ENCODE measurements at regions not wholly inside any gene's neighbourhood (a gene's known extent, or its start where the extent isn't known, plus 50 kb on each side); places are given as distances from the start of the nearest gene placed in this dataset.

DNA sequence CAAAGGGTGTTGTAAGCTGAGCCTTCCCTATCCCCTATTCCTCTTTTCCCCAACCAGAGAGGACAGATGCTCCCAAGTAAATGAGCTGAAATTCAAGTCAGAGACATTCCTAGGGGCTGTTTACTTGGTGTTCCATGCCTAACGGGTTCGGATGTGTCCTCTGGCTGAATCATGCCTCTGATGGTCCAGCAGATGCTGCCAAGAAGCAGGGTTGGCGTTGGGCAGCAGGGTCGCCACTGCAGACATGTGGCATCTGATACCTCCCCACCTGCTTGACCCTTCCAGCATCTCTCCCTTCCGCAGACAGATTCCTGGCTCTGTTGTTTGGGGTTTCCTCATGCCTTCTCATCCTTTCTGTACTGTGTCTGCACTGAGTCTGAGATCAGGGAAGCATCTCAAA lies 108.3 kb downstream of the HNRNPLL start:
- no peak for DNase-seq (ENCODE audit: low spot score)
- Histone ChIP-seq H2AFZ (ENCODE audit: low read length) (no peak overlapping the region), H3K36me3 (ENCODE audit: insufficient read depth, low read length) (no peaks in the 10 kb centered on the region), H3K4me2 (ENCODE audit: low read length) (no peak overlapping the region), H3K9me3 (ENCODE audit: low read length) (no peaks in the 10 kb centered on the region), H3K27ac (ENCODE audit: low read depth, low read length, poor library complexity, severe bottlenecking) (no peak overlapping the region), H3K79me2 (ENCODE audit: insufficient read depth, low read depth, low read length) (no peaks in the 10 kb centered on the region), H3K4me3 (ENCODE audit: low read depth, low read length, poor library complexity, severe bottlenecking) (no peak overlapping the region), H3K9me2 (ENCODE audit: insufficient read depth, low read length) (no peaks in the 10 kb centered on the region), H3K4me1 (ENCODE audit: insufficient read depth, low read length, poor library complexity, severe bottlenecking) (peaks cover 16% of the 10 kb centered on the region), H4K20me1 (ENCODE audit: insufficient read depth, low read length) (no peaks in the 10 kb centered on the region)
- intact Hi-C loops (cut with micrococcal nuclease; ENCODE audit: unreplicated experiment) = no loop called here
- ChIA-PET POLR2A (interaction anchor here (1.3 kb wide), 1 partner anchor 29 kb away, joined by 3 read pairs; no protein-coding TSS in a partner anchor), CTCF (ENCODE audit: unreplicated experiment) (no interaction called here)
- BruUV-seq (replicated peaks) = no TSS peak
- no peak for TF ChIP-seq EZH2phosphoT487 (IDR thresholded peaks at IDR 0.05; ENCODE audit: borderline replicate concordance, low read depth, low read length)
- TF ChIP-seq, protein P1, sequence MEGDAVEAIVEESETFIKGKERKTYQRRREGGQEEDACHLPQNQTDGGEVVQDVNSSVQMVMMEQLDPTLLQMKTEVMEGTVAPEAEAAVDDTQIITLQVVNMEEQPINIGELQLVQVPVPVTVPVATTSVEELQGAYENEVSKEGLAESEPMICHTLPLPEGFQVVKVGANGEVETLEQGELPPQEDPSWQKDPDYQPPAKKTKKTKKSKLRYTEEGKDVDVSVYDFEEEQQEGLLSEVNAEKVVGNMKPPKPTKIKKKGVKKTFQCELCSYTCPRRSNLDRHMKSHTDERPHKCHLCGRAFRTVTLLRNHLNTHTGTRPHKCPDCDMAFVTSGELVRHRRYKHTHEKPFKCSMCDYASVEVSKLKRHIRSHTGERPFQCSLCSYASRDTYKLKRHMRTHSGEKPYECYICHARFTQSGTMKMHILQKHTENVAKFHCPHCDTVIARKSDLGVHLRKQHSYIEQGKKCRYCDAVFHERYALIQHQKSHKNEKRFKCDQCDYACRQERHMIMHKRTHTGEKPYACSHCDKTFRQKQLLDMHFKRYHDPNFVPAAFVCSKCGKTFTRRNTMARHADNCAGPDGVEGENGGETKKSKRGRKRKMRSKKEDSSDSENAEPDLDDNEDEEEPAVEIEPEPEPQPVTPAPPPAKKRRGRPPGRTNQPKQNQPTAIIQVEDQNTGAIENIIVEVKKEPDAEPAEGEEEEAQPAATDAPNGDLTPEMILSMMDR (conservative IDR thresholded peaks at IDR 0.05; ENCODE audit: low read length) = no peak

DNA sequence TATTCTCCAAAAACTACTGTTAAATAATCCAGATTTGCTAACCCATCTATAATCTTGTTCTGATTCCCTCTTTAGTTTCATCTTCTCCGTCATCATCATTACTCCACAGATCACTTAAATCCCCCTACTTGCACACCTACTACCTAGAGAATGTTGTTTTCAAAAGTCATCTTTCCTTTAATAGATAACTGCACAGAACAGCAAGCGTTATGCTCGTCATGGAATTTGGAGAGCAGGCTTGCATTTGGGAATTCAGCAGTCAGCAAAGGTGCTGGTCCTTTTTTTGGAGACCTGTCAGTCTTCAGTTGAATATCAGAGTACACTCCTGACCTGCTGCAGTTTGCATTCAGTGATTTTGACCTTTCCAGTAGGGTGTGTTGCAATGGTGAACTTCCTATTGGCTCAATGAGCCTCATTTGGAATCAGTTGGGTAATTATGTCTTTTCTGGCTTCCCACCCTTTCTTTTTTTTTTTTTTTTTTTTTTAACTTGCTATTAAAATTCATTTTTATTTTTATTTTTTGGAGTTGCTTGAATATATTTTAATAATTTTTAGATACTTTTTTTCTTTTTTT lies 110.6 kb downstream of the HNRNPLL start:
- no TSS peak for BruUV-seq (replicated peaks)
- no peak overlapping the region for H2AFZ ChIP-seq (ENCODE audit: low read length)
- H3K4me2 ChIP-seq (ENCODE audit: low read length) = no peak overlapping the region
- no peaks in the 10 kb centered on the region for H4K20me1 ChIP-seq (ENCODE audit: insufficient read depth, low read length)
- ChIA-PET CTCF (ENCODE audit: unreplicated experiment) (no interaction called here), POLR2A (interaction anchor here (1.0 kb wide), 1 partner anchor 36 kb away, joined by 3 read pairs; no protein-coding TSS in a partner anchor)
- H3K4me1 ChIP-seq (ENCODE audit: insufficient read depth, low read length, poor library complexity, severe bottlenecking) = no peaks in the 10 kb centered on the region
- intact Hi-C loops (cut with micrococcal nuclease; ENCODE audit: unreplicated experiment) = no loop called here
- no peaks in the 10 kb centered on the region for H3K79me2 ChIP-seq (ENCODE audit: insufficient read depth, low read depth, low read length)
- no peaks in the 10 kb centered on the region for H3K9me3 ChIP-seq (ENCODE audit: low read length)
- H3K27ac ChIP-seq (ENCODE audit: low read depth, low read length, poor library complexity, severe bottlenecking) = no peak overlapping the region
- no peak for DNase-seq (ENCODE audit: low spot score)
- H3K9me2 ChIP-seq (ENCODE audit: insufficient read depth, low read length) = no peaks in the 10 kb centered on the region
- H3K4me3 ChIP-seq (ENCODE audit: low read depth, low read length, poor library complexity, severe bottlenecking) = no peak overlapping the region
- TF ChIP-seq EZH2phosphoT487 (IDR thresholded peaks at IDR 0.05; ENCODE audit: borderline replicate concordance, low read depth, low read length) = no peak
- TF ChIP-seq, protein P1 (conservative IDR thresholded peaks at IDR 0.05; ENCODE audit: low read length) = no peak
- no peaks in the 10 kb centered on the region for H3K36me3 ChIP-seq (ENCODE audit: insufficient read depth, low read length)

DNA sequence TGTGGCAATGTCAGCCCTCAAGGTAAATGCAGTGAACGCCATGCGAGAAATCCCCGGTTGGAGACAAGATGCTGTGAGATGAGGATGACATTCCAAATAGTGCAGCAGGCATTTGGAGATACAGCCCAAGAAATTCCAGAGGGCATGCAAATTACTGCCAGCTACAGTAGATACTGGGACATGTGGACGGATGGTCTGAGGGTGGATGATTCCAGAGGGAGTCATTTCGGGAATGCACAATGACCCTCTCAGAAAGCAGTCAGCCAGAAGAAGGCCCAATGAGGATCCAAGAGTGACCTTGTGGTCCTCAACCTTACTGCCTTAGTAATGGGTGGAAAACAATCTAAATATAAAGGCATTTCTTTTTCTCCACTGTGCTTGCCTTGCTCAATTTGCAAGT lies 111.3 kb downstream of the HNRNPLL start:
- ChIA-PET CTCF (ENCODE audit: unreplicated experiment) (no interaction called here), POLR2A (interaction anchor here (1.0 kb wide), 1 partner anchor 36 kb away, joined by 3 read pairs; no protein-coding TSS in a partner anchor)
- Histone ChIP-seq H3K4me3 (ENCODE audit: low read depth, low read length, poor library complexity, severe bottlenecking) (no peak overlapping the region), H3K4me1 (ENCODE audit: insufficient read depth, low read length, poor library complexity, severe bottlenecking) (no peaks in the 10 kb centered on the region), H2AFZ (ENCODE audit: low read length) (no peak overlapping the region), H3K27ac (ENCODE audit: low read depth, low read length, poor library complexity, severe bottlenecking) (no peak overlapping the region), H4K20me1 (ENCODE audit: insufficient read depth, low read length) (no peaks in the 10 kb centered on the region), H3K4me2 (ENCODE audit: low read length) (no peak overlapping the region), H3K36me3 (ENCODE audit: insufficient read depth, low read length) (no peaks in the 10 kb centered on the region), H3K79me2 (ENCODE audit: insufficient read depth, low read depth, low read length) (no peaks in the 10 kb centered on the region), H3K9me3 (ENCODE audit: low read length) (no peaks in the 10 kb centered on the region), H3K9me2 (ENCODE audit: insufficient read depth, low read length) (no peaks in the 10 kb centered on the region)
- intact Hi-C loops (cut with micrococcal nuclease; ENCODE audit: unreplicated experiment) = no loop called here
- no peak for TF ChIP-seq EZH2phosphoT487 (IDR thresholded peaks at IDR 0.05; ENCODE audit: borderline replicate concordance, low read depth, low read length)
- TF ChIP-seq, protein P1 (conservative IDR thresholded peaks at IDR 0.05; ENCODE audit: low read length) = no peak
- no peak for DNase-seq (ENCODE audit: low spot score)
- no TSS peak for BruUV-seq (replicated peaks)

Measured in OCI-LY7 (cell line).